ENCODE measurements at regions not wholly inside any gene's neighbourhood (a gene's known extent, or its start where the extent isn't known, plus 50 kb on each side); places are given as distances from the start of the nearest gene placed in this dataset.

DNA sequence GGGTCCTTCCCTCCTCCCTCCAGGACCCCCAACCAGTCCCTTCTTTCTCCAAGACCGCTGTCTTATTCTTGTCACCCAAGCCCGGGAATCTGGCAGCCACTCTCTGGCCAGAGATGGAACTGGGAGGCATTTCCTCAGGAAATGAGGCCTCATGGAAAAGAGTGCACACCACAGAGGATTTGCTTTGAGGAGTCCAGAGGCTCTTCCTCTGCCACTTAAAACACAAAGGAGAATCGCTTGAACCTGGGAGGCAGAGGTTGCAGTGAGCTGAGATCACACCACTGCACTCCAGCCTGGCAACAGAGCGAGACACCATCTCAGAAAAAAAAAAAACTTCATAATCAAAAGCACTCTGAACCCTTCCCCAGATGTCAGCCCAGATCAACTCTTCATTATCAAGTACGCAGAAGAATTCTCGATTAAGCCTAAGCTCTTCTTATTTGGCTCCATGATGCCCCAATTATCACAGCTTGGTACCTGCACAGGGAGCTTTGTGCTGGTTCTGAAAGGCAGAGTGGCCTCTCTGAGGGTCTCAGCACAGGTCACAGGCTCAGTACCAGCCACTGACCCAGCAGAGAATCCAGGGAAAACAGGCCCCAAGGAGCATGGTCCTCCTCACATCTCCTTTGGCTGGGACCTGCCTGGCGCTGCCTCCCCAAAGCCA is 82.9 kb upstream of the MAFB start:
- H3K9me3 ChIP-seq (replicated peaks; ENCODE audit: control insufficient read depth, insufficient read depth, low read length): no peaks in the 10 kb centered on the region
- no peak overlapping the region for H3K27ac ChIP-seq (ENCODE audit: insufficient read depth, low read depth, low read length)
- H3K27me3 ChIP-seq (ENCODE audit: control insufficient read depth in 2 of 2, insufficient read depth in 2 of 2, low read length in 2 of 2): no peaks in the 10 kb centered on the region
- dilution Hi-C loops (cut with MboI; ENCODE audit: extremely low pct_ligation_motif_present, low sequenced_read_pairs): no loop called here
- H3K79me2 ChIP-seq (ENCODE audit: control insufficient read depth, insufficient read depth, low read length): no peaks in the 10 kb centered on the region
- no peak overlapping the region for H2AFZ ChIP-seq (ENCODE audit: low read depth, low read length)
- POLR2A ChIA-PET: no interaction called here
- no peaks in the 10 kb centered on the region for H3K9me1 ChIP-seq (replicated peaks; ENCODE audit: control insufficient read depth, extremely low read depth, insufficient read depth, low read length)
- no peak for DNase-seq (ENCODE audit: low read depth, low spot score)
- intact Hi-C loops (cut with micrococcal nuclease): no loop called here
- no peak overlapping the region for H3K4me2 ChIP-seq (ENCODE audit: insufficient read depth, low read length)
- no peak overlapping the region for H3K4me3 ChIP-seq (replicated peaks in 1 of 3; ENCODE audit: insufficient read depth in 1 of 3, low read depth in 1 of 3, low read length in 3 of 3)
- H3K36me3 ChIP-seq (ENCODE audit: control insufficient read depth in 2 of 2, extremely low read depth in 1 of 2, insufficient read depth in 2 of 2, low read length in 2 of 2): no peaks in the 10 kb centered on the region
- H4K20me1 ChIP-seq (replicated peaks; ENCODE audit: control insufficient read depth, extremely low read depth, insufficient read depth, low read length): no peaks in the 10 kb centered on the region
- FAIRE-seq: no peak
- TF ChIP-seq POLR2AphosphoS5 (IDR thresholded peaks at IDR 0.05; ENCODE audit: insufficient read depth, low read depth, low read length) (no peak), GATA2 (IDR thresholded peaks at IDR 0.05; ENCODE audit: insufficient read depth, insufficient read length, low read depth, low read length) (no peak), EZH2 (IDR thresholded peaks at IDR 0.05; ENCODE audit: borderline replicate concordance, low read depth, low read length, severe bottlenecking) (no peak), JUN (IDR thresholded peaks at IDR 0.05; ENCODE audit: borderline replicate concordance, insufficient read depth, insufficient read length, low read depth) (no peak), MYC (IDR thresholded peaks at IDR 0.05; ENCODE audit: low read depth, low read length) (no peak), POLR2A (IDR thresholded peaks at IDR 0.05; ENCODE audit: low read depth, low read length) (no peak), MAX (IDR thresholded peaks at IDR 0.05; ENCODE audit: insufficient read depth, insufficient read length) (no peak), FOS (IDR thresholded peaks at IDR 0.05; ENCODE audit: borderline replicate concordance, insufficient read depth, low read length) (no peak), CTCF (IDR thresholded peaks at IDR 0.05; ENCODE audit: extremely low read depth in 1 of 2, insufficient read depth in 1 of 2, low read depth in 1 of 2, low read length in 2 of 2) (no peak)
- CTCF ChIA-PET: no interaction called here
- BruUV-seq (replicated peaks): no TSS peak
- no peak overlapping the region for H3K9ac ChIP-seq (replicated peaks; ENCODE audit: extremely low read depth, insufficient read depth, low read length)
- no peaks in the 10 kb centered on the region for H3K4me1 ChIP-seq (ENCODE audit: control insufficient read depth, extremely low read depth, insufficient read depth, low read length)
